ENCODE measurements at regions not wholly inside any gene's neighbourhood (a gene's known extent, or its start where the extent isn't known, plus 50 kb on each side); places are given as distances from the start of the nearest gene placed in this dataset.
A peak's percentile ranks its signal among the peaks of the same experiment; 100 is the strongest.

DNA sequence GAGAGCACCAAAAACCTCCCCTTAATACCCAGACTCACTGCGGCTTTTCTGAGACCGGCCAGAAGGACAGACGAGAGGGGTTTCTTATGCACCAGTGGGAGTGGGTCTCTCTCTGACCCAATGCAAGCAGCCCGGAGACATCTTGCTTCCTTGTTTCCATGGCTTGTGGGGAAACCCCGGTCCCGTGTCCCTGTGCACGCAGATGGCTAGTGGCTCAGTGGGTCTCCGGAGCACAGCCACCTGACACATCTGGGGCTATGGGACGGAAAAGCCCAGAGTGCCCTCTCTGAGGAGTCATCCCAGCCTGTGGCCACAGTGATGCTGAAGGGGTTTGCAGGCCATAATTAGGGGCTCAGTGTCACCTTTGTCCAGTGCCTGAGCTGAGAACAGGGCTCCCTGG lies 197.6 kb downstream of the PHETA1 start:
- DNase-seq (ENCODE audit: missing footprints), result no peak
- no peak for ATAC-seq
- intact Hi-C loops (cut with DNase I), result no loop called here

DNA sequence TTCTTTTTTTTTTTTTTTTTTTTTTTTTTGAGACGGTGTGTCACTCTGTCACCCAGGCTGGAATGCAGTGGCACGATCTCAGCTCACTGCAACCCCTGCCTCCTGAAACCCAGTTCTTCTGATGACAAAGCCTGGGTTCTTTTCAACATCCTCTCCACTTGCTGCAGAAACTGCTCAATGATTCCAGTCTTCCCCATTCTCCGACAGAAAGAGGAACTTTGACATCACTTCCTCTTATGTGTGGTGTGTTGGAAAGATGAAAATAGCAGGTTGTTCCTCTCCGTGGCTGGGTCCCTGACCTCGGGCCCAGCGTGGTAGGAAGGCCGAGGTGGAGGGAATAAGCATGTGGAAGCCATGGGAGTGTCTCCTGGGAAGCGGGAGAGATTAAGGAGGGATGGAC lies 198.4 kb downstream of the PHETA1 start:
- intact Hi-C loops (cut with DNase I), result no loop called here
- DNase-seq (ENCODE audit: missing footprints) (no peak), ATAC-seq (peak; percentile 33)

DNA sequence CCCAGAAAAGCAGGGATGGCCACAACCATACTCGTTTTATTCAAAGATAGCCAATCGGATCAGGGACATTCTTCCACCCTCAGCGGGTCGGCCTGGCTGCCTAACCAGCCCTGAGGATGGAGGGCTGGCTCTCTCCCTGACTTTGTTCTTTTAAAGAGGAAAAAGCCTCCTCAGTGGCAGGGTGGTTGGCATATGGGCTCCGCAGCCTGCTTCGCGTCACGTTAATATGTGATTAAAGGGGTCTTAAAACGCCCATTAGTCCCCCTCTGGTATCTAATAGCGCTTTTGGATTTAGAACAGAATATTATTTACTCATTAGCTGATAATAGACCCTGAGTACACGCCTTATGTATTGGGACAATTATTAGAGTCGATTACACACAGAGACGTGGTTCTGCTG lies 199.4 kb downstream of the PHETA1 start:
- no peak for ATAC-seq
- no peak for DNase-seq (ENCODE audit: missing footprints)
- intact Hi-C loops (cut with DNase I), result no loop called here

DNA sequence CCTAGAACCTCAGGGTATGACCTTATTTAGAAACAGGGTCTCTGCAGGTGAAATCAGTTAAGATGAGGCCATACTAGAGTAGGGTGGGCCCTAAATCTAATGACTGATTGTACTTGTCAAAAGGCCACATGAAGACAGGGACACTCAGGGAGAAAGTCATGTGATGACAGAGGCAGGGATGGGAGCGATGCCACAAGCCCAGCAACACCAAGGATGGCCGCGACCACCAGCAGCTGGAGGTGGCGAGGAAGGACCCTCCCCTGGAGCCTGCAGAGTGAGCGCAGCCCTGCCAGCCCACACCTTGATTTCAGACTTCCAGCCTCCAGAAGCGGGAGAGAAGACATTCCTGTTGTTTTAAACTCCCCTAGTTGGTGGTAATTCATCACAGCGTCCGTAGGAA lies 199.9 kb downstream of the PHETA1 start:
- DNase-seq (ENCODE audit: missing footprints) (no peak), ATAC-seq (no peak)
- intact Hi-C loops (cut with DNase I), result no loop called here

DNA sequence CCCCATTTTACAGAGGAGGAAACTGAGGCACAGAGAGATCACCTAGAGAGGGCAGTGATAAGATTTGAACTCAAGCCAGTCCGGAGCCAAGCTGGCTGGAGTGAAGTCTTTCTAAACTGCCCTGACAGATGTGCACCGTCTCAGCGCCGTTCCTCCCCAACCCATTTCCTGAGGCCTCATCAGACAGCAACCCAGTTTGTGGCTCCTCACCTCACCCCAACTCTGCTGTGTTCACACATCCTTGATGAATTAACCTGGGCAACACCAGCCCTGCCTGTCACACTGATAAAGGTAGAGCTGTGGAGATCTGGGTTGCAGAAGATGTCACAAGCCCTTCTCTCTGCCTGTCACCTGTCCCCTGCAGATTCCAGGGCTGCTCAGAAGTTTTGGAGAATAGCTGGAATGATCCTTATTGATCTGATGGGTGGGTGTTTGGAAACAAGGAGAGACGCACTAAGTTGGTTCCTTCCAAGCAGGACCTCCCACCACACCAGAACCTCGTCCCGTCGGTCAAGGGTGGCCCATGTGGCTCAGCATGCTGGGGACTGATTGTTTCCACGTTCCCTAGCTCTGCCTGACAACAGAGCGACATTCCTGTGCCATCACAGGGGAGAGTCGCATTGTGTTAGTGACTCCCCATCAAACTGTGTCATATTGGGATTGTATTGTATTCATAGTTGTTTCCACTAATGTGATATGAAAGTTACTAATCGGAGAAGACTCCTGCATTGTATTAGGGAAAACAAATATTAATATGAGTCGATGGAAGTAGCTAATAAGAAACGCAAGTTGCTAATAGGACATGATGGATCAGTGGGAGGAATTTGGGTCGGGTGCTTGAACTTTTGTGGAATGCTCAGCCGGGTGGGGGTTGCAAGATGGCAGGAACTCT lies 200.6 kb downstream of the PHETA1 start:
- no peak for DNase-seq (ENCODE audit: missing footprints)
- ATAC-seq, result no peak
- intact Hi-C loops (cut with DNase I), result no loop called here

DNA sequence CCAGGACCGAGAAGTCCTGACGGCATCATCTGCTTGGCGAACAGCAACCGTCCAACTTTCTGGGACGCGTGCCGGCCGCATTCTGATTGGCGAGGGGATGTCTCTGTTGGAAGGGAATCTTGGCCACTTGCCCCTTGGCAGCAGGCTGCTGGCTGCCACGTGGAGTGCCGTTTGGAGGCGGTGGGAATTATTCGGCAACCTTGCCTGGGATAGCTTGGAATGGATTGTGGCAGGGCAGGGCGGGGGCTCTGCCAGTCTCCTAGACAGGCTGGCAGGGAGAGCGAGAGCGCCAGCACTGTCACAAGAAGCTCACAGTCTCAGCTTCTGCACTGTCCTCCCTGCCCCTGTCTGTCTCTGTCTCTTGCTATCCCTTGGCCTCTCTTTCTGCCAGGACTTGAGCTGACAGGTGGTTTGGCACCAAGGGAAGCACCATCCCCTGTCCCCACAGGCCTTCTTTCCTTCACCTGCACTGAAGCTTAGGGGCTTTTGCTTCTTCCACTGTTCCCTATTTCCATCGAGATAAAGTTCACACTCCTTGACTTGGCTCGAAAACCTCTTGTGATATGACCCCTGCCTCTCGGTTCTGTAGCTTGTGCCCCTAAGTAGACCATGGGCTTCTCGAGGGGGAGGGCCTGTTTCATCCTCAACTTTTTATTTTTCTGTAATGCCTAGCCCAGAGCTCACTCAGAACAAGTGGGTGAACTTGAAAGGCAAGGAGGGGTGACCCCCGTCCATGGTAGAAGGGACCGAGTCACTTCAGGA lies 201.9 kb downstream of the PHETA1 start:
- ATAC-seq (peak; percentile 83), DNase-seq (ENCODE audit: missing footprints) (peak; percentile 79)
- intact Hi-C loops (cut with DNase I), result no loop called here

DNA sequence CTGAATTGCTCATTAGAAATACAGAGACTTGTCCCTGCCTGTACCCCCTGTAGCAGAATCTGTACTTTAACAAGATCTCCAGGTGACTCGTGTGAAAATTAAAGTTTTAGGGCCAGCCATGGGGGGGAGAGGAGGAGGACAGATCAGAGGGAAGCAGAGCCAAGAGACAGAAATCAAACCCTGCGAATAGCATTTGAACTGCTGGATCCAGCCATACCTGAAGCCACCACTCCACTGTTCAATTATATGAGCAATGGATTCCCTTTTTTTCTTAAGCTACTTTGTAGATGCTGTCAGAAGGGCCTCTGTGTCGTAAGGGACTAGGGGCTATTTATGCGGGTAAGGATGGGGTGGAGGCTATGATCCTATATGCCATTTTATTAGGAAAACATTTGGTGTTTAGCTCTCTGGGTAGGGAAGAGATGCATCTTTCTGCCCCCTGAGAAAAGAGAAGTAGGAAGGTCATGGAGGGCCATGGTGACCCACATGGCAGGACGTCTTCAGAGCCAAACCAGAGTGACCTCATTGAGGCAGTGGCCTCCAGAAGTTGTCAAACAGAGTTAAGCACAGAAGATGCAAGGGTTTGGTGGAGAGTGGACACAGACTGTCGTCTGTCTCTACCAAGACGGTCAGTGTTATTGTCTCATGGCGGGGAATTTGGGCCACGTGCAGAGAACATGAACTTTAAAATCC lies 203.9 kb downstream of the PHETA1 start:
- intact Hi-C loops (cut with DNase I), result no loop called here
- ATAC-seq, result no peak
- DNase-seq (ENCODE audit: missing footprints), result no peak

DNA sequence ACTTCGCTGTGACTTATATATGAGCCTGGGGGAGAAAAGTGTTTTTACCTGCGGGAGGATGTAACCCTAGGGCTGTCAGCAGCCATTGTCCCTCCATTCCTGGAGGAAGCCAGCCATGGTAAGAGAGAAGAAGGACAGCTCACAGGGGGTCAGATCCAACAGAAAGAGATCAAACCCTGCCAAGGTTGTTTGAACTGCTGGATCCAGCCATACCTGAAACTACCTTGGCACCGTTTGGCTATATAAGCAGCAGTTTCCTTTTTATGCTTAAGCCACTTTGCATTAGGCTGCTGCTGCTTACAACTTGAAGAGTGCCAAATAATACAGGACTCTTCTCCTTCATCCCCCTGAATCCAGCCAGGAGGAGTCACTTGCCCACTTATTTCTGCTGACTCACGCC lies 205.5 kb downstream of the PHETA1 start:
- intact Hi-C loops (cut with DNase I), result no loop called here
- ATAC-seq, result no peak

DNA sequence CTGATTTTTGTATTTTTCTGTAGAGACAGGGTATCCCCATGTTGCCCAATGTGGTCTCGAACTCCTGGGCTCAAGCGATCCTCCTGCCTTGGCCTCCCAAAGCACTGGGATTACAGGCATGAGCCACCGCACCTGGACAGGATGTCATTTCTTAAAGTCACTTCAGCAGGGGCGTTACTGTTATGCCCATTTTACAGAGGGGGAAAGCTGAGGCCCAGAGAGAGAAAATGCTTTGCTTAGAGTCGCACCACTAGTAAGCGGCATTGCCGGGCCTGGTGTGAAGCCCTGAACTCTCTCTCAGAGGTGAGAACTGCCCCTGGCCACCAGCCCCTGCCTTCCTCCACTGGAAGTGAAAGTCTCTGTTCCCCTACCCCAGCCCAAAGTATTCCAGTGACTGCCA lies 207.0 kb downstream of the PHETA1 start:
- ATAC-seq, result no peak
- intact Hi-C loops (cut with DNase I), result no loop called here
- no peak for DNase-seq (ENCODE audit: missing footprints)

More for the DNA sequence above, 205.5 kb downstream of the PHETA1 start:
- DNase-seq (ENCODE audit: missing footprints), result no peak

DNA sequence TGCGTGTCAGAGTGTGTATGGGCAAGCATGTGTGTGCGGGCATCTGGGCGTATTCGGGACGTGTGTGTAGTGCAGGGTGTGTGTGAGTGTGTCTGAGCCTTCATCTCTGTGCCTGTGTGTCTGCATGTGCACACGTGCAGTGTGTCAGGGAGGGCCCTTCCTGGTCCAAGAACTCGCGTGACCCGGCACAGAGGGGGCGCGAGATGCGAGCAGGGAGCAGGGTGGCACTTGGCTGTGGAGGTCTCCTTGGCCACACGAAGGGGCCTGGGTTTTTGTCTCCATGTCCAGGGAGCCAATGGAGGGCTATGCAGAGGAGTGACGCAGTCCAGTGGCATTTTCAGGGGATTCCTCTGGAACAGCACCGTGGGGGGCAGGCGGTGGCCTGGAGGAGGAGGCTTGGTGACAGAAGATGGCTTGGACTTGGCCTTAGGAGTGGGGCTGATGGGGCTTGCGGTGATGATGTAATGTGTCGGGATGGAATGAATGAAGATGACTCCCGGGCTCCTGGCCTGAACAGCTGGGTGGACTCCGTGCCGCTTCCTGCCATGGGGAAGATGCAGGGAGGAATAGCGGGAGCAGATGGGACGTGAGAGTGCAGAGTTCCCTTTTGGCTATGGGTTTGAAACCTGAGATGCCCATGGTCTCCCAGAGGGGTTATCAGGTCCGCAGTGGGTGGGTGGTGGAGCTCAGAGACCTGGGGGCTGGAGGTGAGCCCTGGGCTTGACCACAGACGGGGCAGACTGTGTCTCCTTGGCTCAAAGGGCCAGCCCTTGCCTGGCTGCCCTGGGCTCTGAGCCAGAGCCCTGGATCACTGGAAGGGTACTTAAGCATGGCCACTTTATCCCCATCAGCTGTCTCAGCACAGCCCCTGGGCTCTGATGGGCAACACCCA lies 208.3 kb downstream of the PHETA1 start:
- intact Hi-C loops (cut with DNase I), result no loop called here
- DNase-seq (ENCODE audit: missing footprints) (no peak), ATAC-seq (no peak)

DNA sequence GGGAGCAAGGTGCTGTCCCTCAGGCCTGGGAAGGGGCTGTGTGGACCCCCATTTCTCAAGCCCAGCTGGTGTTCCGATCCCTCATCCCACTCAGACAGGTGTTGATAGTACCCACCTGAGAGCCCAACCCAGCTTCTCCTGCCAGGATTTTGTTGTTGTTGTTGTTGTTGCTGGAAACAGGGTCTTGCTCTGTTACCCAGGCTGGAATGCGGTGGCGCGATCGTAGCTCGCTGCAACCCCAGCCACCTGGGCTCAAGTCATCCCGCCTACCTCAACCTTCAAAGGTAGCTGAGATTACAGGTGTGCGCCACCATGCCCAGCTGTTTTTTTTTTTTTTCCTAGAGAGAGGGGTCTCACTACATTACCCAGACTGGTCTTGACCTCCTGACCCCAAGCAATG lies 209.9 kb downstream of the PHETA1 start:
- ATAC-seq (no peak), DNase-seq (ENCODE audit: missing footprints) (no peak)
- intact Hi-C loops (cut with DNase I), result no loop called here

DNA sequence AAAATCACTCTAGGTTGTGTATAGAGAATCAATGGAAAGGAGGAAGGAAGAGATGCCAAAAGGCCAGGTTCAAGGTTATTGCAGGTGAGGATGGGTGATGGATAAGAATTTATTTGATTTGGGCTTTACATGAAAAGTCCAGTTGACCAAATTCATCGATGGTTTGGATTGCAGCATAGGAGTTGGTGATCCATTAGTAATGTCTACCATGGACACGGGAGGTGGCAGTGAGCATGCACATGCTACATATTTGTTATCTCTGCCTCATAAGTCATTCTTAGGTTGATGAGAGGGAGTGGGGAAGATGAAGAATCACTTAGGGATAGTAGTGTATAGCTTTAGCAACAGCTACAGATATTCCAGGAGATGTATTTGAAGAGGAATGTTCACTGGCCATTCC lies 211.4 kb downstream of the PHETA1 start:
- ATAC-seq (no peak), DNase-seq (ENCODE audit: missing footprints) (no peak)
- intact Hi-C loops (cut with DNase I), result no loop called here

DNA sequence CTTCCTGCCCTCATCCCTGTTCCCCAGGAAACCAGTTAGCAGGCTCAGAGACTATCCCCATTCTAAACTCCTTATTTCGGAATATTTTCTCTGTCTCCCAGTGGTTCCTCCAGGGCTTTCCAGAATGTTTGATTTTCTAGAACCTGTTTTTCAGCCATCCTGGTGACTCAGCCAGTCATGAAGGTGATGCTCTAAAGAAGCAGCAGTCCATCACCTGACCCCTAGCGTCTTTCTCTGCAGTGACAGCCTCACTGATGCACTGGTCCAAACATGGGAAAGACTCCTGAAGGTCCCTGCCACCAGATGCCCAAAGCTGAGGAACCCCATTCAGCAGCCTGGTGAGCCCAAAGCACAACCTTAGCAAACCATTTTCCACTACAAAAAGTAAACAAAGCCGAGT lies 212.6 kb downstream of the PHETA1 start:
- intact Hi-C loops (cut with DNase I), result no loop called here
- no peak for ATAC-seq
- no peak for DNase-seq (ENCODE audit: missing footprints)

DNA sequence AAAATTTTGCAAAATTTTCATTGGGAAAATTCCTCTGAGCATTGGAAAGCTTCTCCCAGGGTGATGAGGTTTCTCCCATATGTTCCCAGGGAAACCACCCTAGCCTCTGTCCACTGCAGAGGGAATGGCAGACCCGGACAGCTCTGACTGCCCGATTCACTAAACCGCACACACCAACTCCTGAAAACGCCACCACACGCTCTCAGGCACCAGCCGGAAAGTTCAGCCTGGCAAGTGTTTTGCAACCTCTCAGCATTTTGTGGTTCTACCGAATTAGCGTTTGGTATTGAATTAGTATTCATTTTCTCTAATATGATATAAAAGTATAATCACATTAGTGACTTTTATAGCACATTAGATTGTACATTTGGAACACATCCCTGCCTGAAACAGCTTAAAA lies 213.4 kb downstream of the PHETA1 start:
- no peak for ATAC-seq
- no peak for DNase-seq (ENCODE audit: missing footprints)
- intact Hi-C loops (cut with DNase I), result no loop called here

DNA sequence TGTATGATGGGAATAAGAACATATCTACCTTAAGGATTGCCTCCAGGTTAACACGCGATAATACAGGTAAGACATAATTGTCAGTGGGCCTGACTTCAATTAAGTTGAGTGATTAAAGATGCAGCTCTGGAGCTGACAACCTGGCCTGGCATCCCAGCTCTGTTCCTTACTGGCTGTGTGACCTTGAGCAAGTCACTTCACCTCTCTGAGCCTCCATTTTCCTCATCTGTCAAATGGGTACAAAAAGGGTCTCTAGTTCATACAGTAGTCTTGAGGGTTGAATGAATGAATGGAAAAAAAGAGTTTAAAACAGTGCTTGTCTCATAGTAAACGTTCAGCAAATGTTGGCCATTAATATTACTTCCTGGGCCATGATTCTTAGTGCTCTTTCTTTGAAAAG lies 213.9 kb downstream of the PHETA1 start:
- intact Hi-C loops (cut with DNase I), result no loop called here
- no peak for DNase-seq (ENCODE audit: missing footprints)
- ATAC-seq, result no peak

DNA sequence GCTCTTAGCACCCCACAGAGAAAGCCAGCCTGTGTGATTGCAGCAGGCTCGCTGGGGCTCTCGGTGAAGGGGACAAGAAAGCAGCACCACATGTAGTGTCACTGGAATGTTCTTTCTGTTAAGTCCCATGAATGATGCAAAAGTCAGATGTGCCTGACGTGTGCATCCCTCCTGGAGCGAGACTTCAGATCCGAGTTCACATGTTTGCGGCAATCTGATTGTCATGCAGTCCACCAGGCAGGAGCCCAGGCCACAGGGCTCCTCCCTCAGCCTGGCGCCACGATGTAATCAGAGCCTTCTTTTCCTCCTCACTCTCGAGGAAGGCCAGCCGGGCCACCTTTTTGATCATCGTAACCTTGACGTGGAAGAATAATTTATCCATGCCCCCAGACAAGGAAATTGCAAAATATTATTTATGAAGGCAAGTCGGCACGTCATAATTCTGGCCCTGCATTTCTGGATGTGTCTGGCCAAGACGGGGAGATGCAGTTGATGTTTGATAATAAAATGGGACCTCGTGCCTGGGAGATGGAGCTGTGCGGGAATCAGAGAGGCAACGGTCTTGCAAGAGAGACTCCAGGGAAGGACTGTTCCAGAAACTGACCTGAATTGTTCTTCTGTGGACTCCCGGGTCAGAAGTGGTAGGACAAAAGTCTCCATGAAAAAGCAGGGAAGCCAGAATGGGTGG lies 214.6 kb downstream of the PHETA1 start:
- ATAC-seq, result no peak

DNA sequence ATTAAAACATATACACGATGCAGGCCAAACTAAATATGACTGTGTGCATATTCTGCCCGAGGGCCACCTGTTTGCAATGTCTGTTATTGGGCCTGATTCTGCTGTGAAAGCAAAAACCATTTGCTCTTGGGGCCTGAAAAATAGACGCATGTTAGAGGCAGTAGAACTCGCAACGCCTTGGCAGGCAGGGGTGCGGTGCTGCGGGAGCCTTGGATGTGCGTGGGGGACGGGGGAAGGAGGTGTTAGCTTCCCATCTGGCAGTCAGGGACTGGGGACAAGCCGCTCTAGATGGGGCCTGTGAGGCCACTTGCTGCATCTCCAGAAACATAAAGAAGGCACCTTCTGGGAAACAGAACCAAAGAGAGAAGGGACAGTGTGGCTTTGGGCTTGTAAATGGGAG lies 216.3 kb downstream of the PHETA1 start:
- intact Hi-C loops (cut with DNase I), result no loop called here
- DNase-seq (ENCODE audit: missing footprints), result no peak
- ATAC-seq, result no peak

More for the DNA sequence above, 214.6 kb downstream of the PHETA1 start:
- no peak for DNase-seq (ENCODE audit: missing footprints)
- intact Hi-C loops (cut with DNase I), result no loop called here
